GM19455 (cell line): ENCODE measurements at regions not wholly inside any gene's neighbourhood (a gene's known extent, or its start where the extent isn't known, plus 50 kb on each side); places are given as distances from the start of the nearest gene placed in this dataset.
"Not testable (repeated sequence)": the region's sequence is repeated elsewhere in the genome, so short reads cannot be mapped to it uniquely, and the experiment has no call there.

Experiments used
- ATAC-seq: cut with Tn5 transposase; IDR thresholded peaks from one replicate; pipeline ENCODE4 v1.9.1; 2021; ENCODE audit not compliant: unreplicated experiment

- no peak for ATAC-seq
Observed at GRCh38 chr22:48783821-48784266, 1043.8 kb downstream of the BRD1 start.

GRCh38 chr22:48782811-48783511, 1044.7 kb downstream of the BRD1 start:
- ATAC-seq = no peak

DNA sequence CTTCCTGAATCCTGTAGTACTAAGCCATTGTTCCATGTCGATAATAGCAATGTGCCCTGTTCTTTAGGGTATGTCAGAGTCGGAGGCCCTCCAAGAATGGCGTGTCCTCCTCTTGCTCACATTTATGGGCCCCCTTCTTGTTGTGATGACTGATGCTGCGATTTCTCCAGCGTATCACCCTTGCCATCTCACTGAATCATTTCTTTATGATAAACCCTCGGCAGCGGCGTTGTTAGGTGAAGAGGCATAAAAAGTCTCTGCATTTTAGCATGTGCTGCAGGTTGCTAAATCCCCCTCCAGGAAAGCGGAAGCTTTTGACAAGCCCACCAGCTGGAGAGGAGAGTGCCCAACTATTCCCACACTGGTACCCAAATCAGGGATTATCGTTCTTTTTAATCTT, 1045.3 kb downstream of the BRD1 start:
- ATAC-seq = no peak

GRCh38 chr22:48781868-48782267, 1045.8 kb downstream of the BRD1 start:
- no peak for ATAC-seq

- no peak for ATAC-seq
Observed at GRCh38 chr22:48781391-48781790, 1046.3 kb downstream of the BRD1 start.

GRCh38 chr22:48780597-48781277, 1046.9 kb downstream of the BRD1 start:
- no peak for ATAC-seq

DNA sequence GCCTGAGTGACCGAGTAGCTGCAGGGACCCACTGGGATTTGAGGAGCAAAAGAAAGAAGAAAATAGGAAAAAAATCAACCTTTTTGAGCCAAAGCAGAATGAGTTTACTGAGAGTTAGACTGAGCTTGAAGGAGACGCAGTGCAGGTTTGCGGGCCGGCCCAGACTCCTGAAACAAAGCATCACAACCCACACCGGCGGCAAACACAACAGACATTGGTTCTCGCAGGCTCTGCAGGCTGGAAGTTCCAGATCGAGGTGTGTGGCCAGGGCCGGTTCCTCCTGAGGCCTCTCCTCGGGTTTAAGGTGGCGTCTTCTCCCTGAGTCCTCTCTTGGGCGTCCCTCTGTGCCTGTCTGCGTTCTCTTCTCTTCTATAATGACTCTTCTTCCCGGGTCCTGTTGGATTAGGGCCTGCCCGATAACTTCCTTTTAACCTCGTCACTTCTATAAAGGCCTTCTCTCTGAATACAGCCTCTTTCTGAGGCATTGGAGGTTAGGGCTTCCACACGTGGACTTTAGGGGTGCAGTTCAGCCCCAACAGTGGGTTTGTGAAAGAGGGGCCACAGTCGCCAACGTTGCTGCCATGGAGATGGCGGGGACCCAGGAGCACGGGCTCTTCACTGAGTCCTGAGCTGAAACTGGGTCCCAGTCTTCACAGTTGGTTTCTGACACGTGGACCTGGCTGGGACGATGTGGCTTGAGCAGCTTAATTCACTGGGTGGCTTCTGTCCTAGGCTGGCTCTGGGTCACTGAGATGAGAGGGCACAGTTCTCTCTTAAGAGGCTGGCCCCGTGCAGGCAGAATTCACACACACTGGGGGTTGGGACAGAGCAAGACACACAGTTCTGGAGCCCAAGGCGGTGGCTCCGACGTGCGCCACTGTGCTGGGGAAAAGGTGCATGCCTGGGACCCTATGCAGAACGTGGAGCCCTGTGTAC, 1047.7 kb downstream of the BRD1 start:
- ATAC-seq = no peak

DNA sequence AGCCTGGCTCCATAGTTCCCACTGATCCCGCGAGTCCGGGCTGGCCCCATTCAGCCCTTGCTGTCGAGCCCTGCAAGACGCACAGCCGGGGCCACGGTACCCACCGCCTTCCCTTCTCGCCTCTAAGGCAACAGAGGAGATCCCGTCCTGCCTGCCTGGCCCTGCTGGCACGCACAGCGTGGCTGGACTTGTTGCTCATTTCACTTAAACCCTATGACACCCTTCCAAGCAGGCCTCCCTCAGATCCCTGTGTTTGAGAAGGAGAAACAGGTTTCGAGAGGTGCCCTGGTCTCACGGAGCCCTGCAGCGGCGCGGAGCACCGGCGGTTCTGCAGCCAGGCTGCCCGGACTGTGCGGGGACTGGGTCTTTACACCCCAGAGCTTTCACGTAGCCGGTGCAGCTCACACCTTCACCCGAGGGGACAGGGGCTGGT, 1048.4 kb downstream of the BRD1 start:
- ATAC-seq = no peak

GRCh38 chr22:48778308-48779195, 1049.1 kb downstream of the BRD1 start:
- no peak for ATAC-seq

DNA sequence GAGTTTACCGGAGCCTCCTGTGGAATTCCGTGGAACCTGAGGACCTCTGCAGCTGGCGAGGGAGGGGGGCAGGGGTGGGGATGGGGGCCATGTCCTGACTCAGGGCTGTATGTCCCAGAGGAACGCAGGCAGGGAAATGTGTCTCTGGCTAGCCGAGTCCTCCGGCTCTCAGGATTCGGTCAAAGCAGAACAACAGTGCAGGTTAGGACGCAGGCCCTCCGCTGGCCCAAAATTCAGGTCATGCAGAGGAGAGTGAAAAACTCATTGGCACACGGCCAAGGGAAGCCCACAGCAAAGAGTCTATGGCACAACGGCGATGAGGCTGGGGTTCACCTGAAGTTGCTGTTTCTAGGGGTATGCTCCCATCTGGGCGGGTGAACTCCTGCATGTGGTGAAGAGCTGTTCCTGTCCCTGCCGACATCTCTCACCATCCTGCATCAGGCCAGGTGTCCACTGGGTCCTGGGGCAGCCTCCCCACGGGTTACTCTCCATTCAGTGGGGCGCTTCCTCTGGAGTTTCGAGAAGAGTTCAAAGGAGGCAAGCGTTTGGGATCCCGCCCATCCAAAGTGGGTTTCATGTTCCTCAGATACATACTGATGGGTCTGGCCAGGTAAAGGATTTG, 1055.3 kb downstream of the BRD1 start:
- no peak for ATAC-seq

- no peak for ATAC-seq
Observed at GRCh38 chr22:48765595-48765994, 1062.1 kb downstream of the BRD1 start.

- no peak for ATAC-seq
Observed at GRCh38 chr22:48761546-48761945, 1066.1 kb downstream of the BRD1 start.

GRCh38 chr22:48760481-48761390, 1066.9 kb downstream of the BRD1 start:
- ATAC-seq = no peak

GRCh38 chr22:48758881-48759875, 1068.5 kb downstream of the BRD1 start:
- ATAC-seq = no peak

GRCh38 chr22:48757985-48758561, 1069.6 kb downstream of the BRD1 start:
- ATAC-seq = no peak

DNA sequence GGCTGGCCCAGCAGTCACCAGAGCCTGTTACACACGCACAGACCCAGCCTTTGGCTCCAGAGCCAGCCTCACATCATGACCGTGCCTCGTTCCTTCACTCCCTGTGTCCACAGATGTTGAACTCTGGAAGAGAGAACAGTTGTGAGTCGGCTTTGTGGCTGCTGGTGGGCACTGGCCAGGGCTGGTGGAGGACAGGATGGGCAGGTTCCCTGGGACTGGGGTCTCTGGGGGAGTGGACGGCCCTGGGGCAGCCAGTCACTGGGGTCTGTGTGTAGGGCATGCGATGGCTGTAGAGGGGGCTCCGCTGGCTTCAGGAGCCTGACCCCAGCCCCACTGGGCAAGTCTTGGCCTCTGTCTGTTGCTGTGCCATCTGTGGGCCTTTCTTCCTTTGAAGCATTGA, 1070.1 kb downstream of the BRD1 start:
- ATAC-seq = no peak

GRCh38 chr22:48757135-48757534, 1070.5 kb downstream of the BRD1 start:
- not testable (repeated sequence) for ATAC-seq
